Spleen (tissue), 11 donors: ENCODE measurements at regions not wholly inside any gene's neighbourhood (a gene's known extent, or its start where the extent isn't known, plus 50 kb on each side); places are given as distances from the start of the nearest gene placed in this dataset.
A peak's percentile ranks its signal among the peaks of the same experiment; 100 is the strongest.

ENCODE experiments used
- DNase-seq: peaks from one replicate; pipeline ENCODE4 v3.0.0-alpha.2; 2020
- H3K27ac ChIP-seq, 8 donors: fragments of 200-600 bp; sonication (generic) in 7 of 8; 1 replicate in 4 of 8; 2 replicates in 4 of 8; pipeline versions ENCODE4 v1.5.0 to v1.8.0; 2016 to 2021; ENCODE audit warnings: inconsistent platforms in 4 of 8, mild to moderate bottlenecking in 4 of 8, moderate library complexity in 1 of 8
- H3K27me3 ChIP-seq, 7 donors: fragments of 200-600 bp; sonication (generic) in 6 of 7; replicated peaks in 1 of 7; 1 replicate in 4 of 7; 2 replicates in 3 of 7; pipeline versions ENCODE4 v1.5.0 to v1.8.0; 2016 to 2021; ENCODE audit warnings: inconsistent platforms in 3 of 7, mild to moderate bottlenecking in 1 of 7
- H3K36me3 ChIP-seq, 6 donors: fragments of 200-600 bp; sonication (generic) in 5 of 6; 1 replicate in 4 of 6; 2 replicates in 2 of 6; pipeline versions ENCODE4 v1.5.0 to v1.8.0; 2016 to 2021; ENCODE audit warnings: inconsistent platforms in 2 of 6
- H3K4me1 ChIP-seq, 6 donors: fragments of 200-600 bp; sonication (generic) in 5 of 6; 1 replicate in 3 of 6; 2 replicates in 3 of 6; pipeline versions ENCODE4 v1.5.0 to v1.8.0; 2016 to 2021; ENCODE audit warnings: inconsistent platforms in 3 of 6
- H3K4me3 ChIP-seq, 8 donors: fragments of 200-600 bp; sonication (generic) in 7 of 8; 1 replicate in 4 of 8; 2 replicates in 4 of 8; pipeline versions ENCODE4 v1.5.0 to v1.8.0; 2016 to 2021; ENCODE audit warnings: inconsistent platforms in 4 of 8, mild to moderate bottlenecking in 4 of 8, moderate library complexity in 2 of 8
- H3K9me3 ChIP-seq, 8 donors: fragments of 200-600 bp; sonication (generic) in 7 of 8; 1 replicate in 4 of 8; 2 replicates in 4 of 8; pipeline versions ENCODE4 v1.5.0 to v1.8.0; 2016 to 2021; ENCODE audit warnings: inconsistent platforms in 4 of 8
- POLR2A ChIP-seq, 3 donors: fragments of 450-650 bp; IDR thresholded peaks; one replicate each; pipeline ENCODE4 v1.5.1; 2017; ENCODE audit warnings: antibody characterized with exemption in 3 of 3, mild to moderate bottlenecking in 1 of 3
- POLR2AphosphoS5 ChIP-seq, 3 donors: sonication (generic); formaldehyde crosslinking; IDR thresholded peaks; one replicate each; pipeline ENCODE4 v1.5.1; 2017; ENCODE audit warnings: antibody characterized with exemption in 3 of 3
- WGBS, 5 donors: extraction: QIAGEN DNeasy Blood & Tissue Kit in 3 of 5; methylation state at CpG; one replicate each; pipeline versions ENCODE4 v1.1.5 to v1.1.7; 2013 to 2018; 5-methylcytosine and 5-hydroxymethylcytosine counted together
- intact Hi-C: fragments of 100-400 bp; cut with DNase I; formaldehyde crosslinking; loops from one replicate; pipeline ENCODE4 v1.15.0; 2023; ENCODE audit warnings: low total_unique reads
- TF ChIP-seq, protein P1 (sequence below), 11 experiments: fragments of 200-600 bp in 7 of 11; fragments of 450-650 bp in 4 of 11; sonication (generic) in 4 of 11; IDR thresholded peaks in 8 of 11; conservative IDR thresholded peaks in 3 of 11; 1 replicate in 7 of 11; 2 replicates in 4 of 11; pipeline versions ENCODE4 v1.4.0 to v1.8.0; 2016 to 2021; ENCODE audit warnings: antibody characterized with exemption in 11 of 11, inconsistent platforms in 4 of 11, mild to moderate bottlenecking in 1 of 11
- donor health status: healthy with polysubstance abuse.
- donor health status: DM: no; HTN: no; CAD: no; lungs with moderate emphysema.
- donor health status: DM: no; HTN: no; CAD: no.
- donor health status: Bipolar disorder and iron deficiency.
- donor health status: healthy.
- donor health status: DM: no; HTN: no; CAD: no.
- donor health status: DM: yes; HTN: yes; CAD: no.

GRCh38 chr16:86083382-86084002 is 184.5 kb downstream of the IRF8 start:
- H3K4me3 ChIP-seq = no peak overlapping the region
- no peak overlapping the region for H3K27ac ChIP-seq
- WGBS, 5 donors = 74 to 87% (median 81%) methylated on average over 8 of the region's 8 CpGs
- H3K9me3 ChIP-seq = no peaks in the 10 kb centered on the region
- no peaks in the 10 kb centered on the region for H3K36me3 ChIP-seq
- intact Hi-C loops = no loop called here
- peaks cover 0 to 47% (median 0%) of the 10 kb centered on the region in 7 donors for H3K27me3 ChIP-seq
- TF ChIP-seq, protein P1, sequence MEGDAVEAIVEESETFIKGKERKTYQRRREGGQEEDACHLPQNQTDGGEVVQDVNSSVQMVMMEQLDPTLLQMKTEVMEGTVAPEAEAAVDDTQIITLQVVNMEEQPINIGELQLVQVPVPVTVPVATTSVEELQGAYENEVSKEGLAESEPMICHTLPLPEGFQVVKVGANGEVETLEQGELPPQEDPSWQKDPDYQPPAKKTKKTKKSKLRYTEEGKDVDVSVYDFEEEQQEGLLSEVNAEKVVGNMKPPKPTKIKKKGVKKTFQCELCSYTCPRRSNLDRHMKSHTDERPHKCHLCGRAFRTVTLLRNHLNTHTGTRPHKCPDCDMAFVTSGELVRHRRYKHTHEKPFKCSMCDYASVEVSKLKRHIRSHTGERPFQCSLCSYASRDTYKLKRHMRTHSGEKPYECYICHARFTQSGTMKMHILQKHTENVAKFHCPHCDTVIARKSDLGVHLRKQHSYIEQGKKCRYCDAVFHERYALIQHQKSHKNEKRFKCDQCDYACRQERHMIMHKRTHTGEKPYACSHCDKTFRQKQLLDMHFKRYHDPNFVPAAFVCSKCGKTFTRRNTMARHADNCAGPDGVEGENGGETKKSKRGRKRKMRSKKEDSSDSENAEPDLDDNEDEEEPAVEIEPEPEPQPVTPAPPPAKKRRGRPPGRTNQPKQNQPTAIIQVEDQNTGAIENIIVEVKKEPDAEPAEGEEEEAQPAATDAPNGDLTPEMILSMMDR (IDR thresholded peaks at IDR 0.05 in 8 of 11, conservative IDR thresholded peaks at IDR 0.05 in 3 of 11) = no peak
- no peak for TF ChIP-seq POLR2AphosphoS5 (IDR thresholded peaks at IDR 0.05)
- no peak for TF ChIP-seq POLR2A (IDR thresholded peaks at IDR 0.05)
- H3K4me1 ChIP-seq = no peaks in the 10 kb centered on the region
- peak; percentile 35 for DNase-seq

- intact Hi-C loops = no loop called here
- Histone ChIP-seq H3K27ac (no peak overlapping the region), H3K27me3 (peaks cover 0 to 37% (median 0%) of the 10 kb centered on the region in 7 donors), H3K4me3 (no peak overlapping the region), H3K4me1 (peaks cover 0 to 7% (median 0%) of the 10 kb centered on the region in 6 donors), H3K36me3 (no peaks in the 10 kb centered on the region), H3K9me3 (no peaks in the 10 kb centered on the region)
- WGBS, 5 donors = 88 to 94% (median 93%) methylated on average over 7 to 12 of the region's 12 CpGs
- peak; percentile 57 for DNase-seq
- no peak for TF ChIP-seq POLR2AphosphoS5 (IDR thresholded peaks at IDR 0.05)
- TF ChIP-seq, protein P1 (IDR thresholded peaks at IDR 0.05 in 8 of 11, conservative IDR thresholded peaks at IDR 0.05 in 3 of 11) = no peak
These were observed 186.2 kb downstream of the IRF8 start for GRCh38 chr16:86085161-86085611.

DNA sequence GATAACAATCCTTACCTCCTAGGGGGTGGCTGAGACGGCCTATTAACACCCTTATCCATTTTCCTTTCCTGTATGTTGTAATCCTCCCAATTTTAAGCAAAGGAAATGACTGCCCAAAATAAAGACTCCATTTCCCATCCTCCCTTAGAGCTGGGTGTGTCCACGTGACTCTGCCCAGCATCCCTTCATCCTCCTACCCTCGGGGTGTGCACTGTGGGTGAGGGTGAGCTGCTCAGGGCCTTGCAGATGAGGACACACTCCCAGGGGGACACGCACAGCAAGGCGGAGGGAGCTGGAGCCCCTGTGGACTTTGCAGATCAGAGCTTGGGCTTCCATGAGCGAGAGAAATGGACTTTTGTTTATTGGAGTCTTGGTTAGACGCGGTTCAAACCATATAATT is 186.8 kb downstream of the IRF8 start:
- no peak overlapping the region for H3K27ac ChIP-seq

DNA sequence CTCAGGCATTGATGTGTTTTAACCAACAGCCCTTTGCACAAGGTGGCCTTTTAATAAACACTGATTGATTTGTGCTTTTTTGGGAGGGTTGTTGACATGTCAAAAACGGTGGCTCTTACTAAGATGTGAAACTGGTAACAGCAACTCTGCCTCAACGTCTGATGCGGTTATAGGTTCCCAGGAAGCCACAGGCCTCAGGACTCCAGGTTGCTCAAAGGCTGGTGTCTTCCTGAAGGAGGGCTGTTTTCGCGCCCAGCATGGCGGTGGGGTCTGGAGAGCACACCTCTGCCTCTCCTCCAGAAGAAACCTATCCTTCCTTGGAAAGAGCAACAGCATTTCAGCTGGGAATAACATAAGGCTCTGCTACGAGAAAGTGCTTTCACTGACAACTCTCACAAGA is 187.5 kb downstream of the IRF8 start:
- Histone ChIP-seq H3K27ac (no peak overlapping the region), H3K4me1 (peaks cover 0 to 7% (median 0%) of the 10 kb centered on the region in 6 donors), H3K36me3 (no peaks in the 10 kb centered on the region), H3K9me3 (no peaks in the 10 kb centered on the region), H3K27me3 (peaks cover 0 to 34% (median 0%) of the 10 kb centered on the region in 7 donors), H3K4me3 (no peak overlapping the region)
- TF ChIP-seq POLR2AphosphoS5 (IDR thresholded peaks at IDR 0.05) (no peak), POLR2A (IDR thresholded peaks at IDR 0.05) (no peak)
- TF ChIP-seq, protein P1 (IDR thresholded peaks at IDR 0.05 in 8 of 11, conservative IDR thresholded peaks at IDR 0.05 in 3 of 11) = no peak
- peak; percentile 12 for DNase-seq
- intact Hi-C loops = no loop called here
- WGBS, 5 donors = 76 to 87% (median 84%) methylated on average over 7 of the region's 7 CpGs

More for the DNA sequence above, 186.8 kb downstream of the IRF8 start:
- peak; percentile 34 for DNase-seq
- Histone ChIP-seq H3K9me3 (no peaks in the 10 kb centered on the region), H3K4me3 (no peak overlapping the region), H3K4me1 (peaks cover 0 to 7% (median 0%) of the 10 kb centered on the region in 6 donors), H3K27me3 (peaks cover 0 to 34% (median 0%) of the 10 kb centered on the region in 7 donors), H3K36me3 (no peaks in the 10 kb centered on the region)
- 75 to 81% (median 77%) methylated on average over 8 of the region's 8 CpGs for WGBS, 5 donors
- TF ChIP-seq, protein P1 (IDR thresholded peaks at IDR 0.05 in 8 of 11, conservative IDR thresholded peaks at IDR 0.05 in 3 of 11) = no peak
- TF ChIP-seq POLR2A (IDR thresholded peaks at IDR 0.05) (no peak), POLR2AphosphoS5 (IDR thresholded peaks at IDR 0.05) (no peak)
- intact Hi-C loops = no loop called here
